Ascending aorta (tissue), 2 donors: ENCODE measurements at regions not wholly inside any gene's neighbourhood (a gene's known extent, or its start where the extent isn't known, plus 50 kb on each side); places are given as distances from the start of the nearest gene placed in this dataset.

Experiments
- DNase-seq, 2 donors: peaks; one replicate each; pipeline ENCODE4 v3.0.0-alpha.2; 2019; ENCODE audit warnings: low spot score in 2 of 2
- H3K27ac ChIP-seq, 2 donors: fragments of 200-600 bp; sonication (generic); one replicate each; pipeline ENCODE4 v1.5.1; 2016 to 2017; ENCODE audit warnings: mild to moderate bottlenecking in 1 of 2
- H3K27me3 ChIP-seq: fragments of 200-600 bp; sonication (generic); one replicate; pipeline ENCODE4 v1.5.1; 2017
- H3K36me3 ChIP-seq, 2 donors: fragments of 200-600 bp; sonication (generic); one replicate each; pipeline ENCODE4 v1.5.1; 2016
- H3K4me1 ChIP-seq, 2 donors: fragments of 200-600 bp; sonication (generic); one replicate each; pipeline ENCODE4 v1.5.1; 2016 to 2017; ENCODE audit warnings: mild to moderate bottlenecking in 1 of 2
- H3K4me3 ChIP-seq, 2 donors: fragments of 200-600 bp; sonication (generic); one replicate each; pipeline ENCODE4 v1.5.1; 2016 to 2017; ENCODE audit warnings: mild to moderate bottlenecking in 1 of 2
- H3K9me3 ChIP-seq, 2 donors: fragments of 200-600 bp; sonication (generic); one replicate each; pipeline ENCODE4 v1.5.1; 2016
- CTCF ChIP-seq, 3 experiments: fragments of 200-600 bp in 2 of 3; fragments of 450-650 bp in 1 of 3; sonication (generic) in 2 of 3; IDR thresholded peaks; one replicate each; pipeline ENCODE4 v1.5.1; 2016 to 2019; ENCODE audit warnings: antibody characterized with exemption in 3 of 3, mild to moderate bottlenecking in 1 of 3, moderate library complexity in 1 of 3
- intact Hi-C: fragments of 100-400 bp; cut with DNase I; formaldehyde crosslinking; loops from one replicate; pipeline ENCODE4 v1.15.1; 2023

DNA sequence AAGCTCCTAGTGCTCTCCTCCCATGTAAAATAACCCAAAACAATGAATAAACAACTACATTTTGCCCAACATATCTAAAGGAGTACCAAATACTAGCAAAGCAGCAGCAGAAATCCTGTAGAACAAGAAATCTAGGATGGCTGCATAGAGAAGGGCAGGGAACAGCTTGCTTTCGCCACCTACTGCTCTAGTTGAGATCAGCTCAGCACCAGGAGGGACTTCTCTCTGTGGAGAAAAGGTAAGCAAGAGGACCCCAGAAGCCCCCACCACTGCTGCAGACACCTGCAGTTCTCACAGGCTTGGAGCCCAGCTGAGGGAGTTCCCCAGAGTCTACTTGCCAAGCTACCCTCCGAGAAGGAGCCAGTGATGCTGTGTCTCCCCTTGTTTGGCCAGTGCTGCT lies 243.0 kb upstream of the CHST9 start:
- no peaks in the 10 kb centered on the region for H3K36me3 ChIP-seq

GRCh38 chr18:27423581-27423980 lies 238.5 kb upstream of the CHST9 start:
- no peak for TF ChIP-seq CTCF (IDR thresholded peaks at IDR 0.05)
- Histone ChIP-seq H3K4me3 (no peak overlapping the region), H3K4me1 (no peaks in the 10 kb centered on the region), H3K36me3 (no peaks in the 10 kb centered on the region), H3K27me3 (no peaks in the 10 kb centered on the region), H3K9me3 (no peaks in the 10 kb centered on the region), H3K27ac (no peak overlapping the region)
- intact Hi-C loops = no loop called here
- no peak for DNase-seq

More for the DNA sequence above, 243.0 kb upstream of the CHST9 start:
- Histone ChIP-seq H3K27me3 (no peaks in the 10 kb centered on the region), H3K4me3 (no peak overlapping the region), H3K9me3 (no peaks in the 10 kb centered on the region), H3K4me1 (no peaks in the 10 kb centered on the region), H3K27ac (no peak overlapping the region)
- intact Hi-C loops = no loop called here
- no peak for DNase-seq
- TF ChIP-seq CTCF (IDR thresholded peaks at IDR 0.05) = no peak

DNA sequence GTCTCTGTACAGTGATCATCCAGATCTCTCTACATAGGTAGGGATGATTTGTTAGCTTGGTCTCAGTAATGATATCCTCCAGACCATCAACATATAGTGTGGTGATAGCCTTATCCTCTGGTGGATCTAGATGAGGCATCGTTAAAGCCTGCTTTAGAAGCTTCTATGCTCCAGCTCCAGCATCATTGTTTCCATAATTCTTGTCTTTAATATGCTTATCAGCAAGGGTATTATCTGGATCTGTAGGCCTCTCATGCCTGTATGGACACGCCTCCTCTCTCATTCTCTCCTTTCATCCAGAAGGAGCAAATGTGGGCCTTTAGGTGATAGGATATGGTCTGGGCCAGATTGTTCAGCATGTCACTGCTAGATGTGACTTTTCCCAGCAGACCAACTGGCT lies 234.5 kb upstream of the CHST9 start:
- H3K27me3 ChIP-seq = no peaks in the 10 kb centered on the region
- no peaks in the 10 kb centered on the region for H3K9me3 ChIP-seq
- H3K4me1 ChIP-seq = no peaks in the 10 kb centered on the region
- no peaks in the 10 kb centered on the region for H3K36me3 ChIP-seq
- intact Hi-C loops = no loop called here
- H3K4me3 ChIP-seq = no peak overlapping the region
- TF ChIP-seq CTCF (IDR thresholded peaks at IDR 0.05) = no peak
- no peak overlapping the region for H3K27ac ChIP-seq
- DNase-seq = no peak

DNA sequence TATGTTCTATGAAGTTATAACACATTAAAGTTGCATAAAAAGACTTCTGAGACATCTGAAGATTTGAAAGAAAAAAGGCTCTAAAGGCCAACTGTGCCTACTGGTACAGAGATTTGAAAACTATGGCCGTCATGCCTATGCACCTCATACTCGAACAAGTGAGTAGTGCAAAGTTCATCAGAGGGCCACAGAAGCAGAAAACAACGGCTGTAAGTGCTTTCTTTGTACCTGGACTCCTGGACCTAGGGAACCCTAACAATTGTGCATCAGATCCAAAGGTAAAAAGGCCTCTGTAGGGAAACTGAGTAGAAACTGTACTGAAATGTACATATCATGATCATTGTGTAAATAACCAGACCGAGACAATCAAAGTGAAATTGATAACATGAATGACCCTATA lies 230.4 kb upstream of the CHST9 start:
- no peaks in the 10 kb centered on the region for H3K36me3 ChIP-seq
- no peaks in the 10 kb centered on the region for H3K4me1 ChIP-seq
- no peak overlapping the region for H3K27ac ChIP-seq
- H3K4me3 ChIP-seq = no peak overlapping the region
- TF ChIP-seq CTCF (IDR thresholded peaks at IDR 0.05) = no peak
- no peaks in the 10 kb centered on the region for H3K27me3 ChIP-seq
- intact Hi-C loops = no loop called here
- no peaks in the 10 kb centered on the region for H3K9me3 ChIP-seq
- no peak for DNase-seq

GRCh38 chr18:27414682-27415081 lies 229.6 kb upstream of the CHST9 start:
- Histone ChIP-seq H3K9me3 (no peaks in the 10 kb centered on the region), H3K27ac (no peak overlapping the region), H3K36me3 (no peaks in the 10 kb centered on the region), H3K4me1 (no peaks in the 10 kb centered on the region), H3K4me3 (no peak overlapping the region), H3K27me3 (no peaks in the 10 kb centered on the region)
- DNase-seq = no peak
- intact Hi-C loops = no loop called here
- no peak for TF ChIP-seq CTCF (IDR thresholded peaks at IDR 0.05)
